ENCODE measurements at regions not wholly inside any gene's neighbourhood (a gene's known extent, or its start where the extent isn't known, plus 50 kb on each side); places are given as distances from the start of the nearest gene placed in this dataset.
A peak's percentile ranks its signal among the peaks of the same experiment; 100 is the strongest.

DNA sequence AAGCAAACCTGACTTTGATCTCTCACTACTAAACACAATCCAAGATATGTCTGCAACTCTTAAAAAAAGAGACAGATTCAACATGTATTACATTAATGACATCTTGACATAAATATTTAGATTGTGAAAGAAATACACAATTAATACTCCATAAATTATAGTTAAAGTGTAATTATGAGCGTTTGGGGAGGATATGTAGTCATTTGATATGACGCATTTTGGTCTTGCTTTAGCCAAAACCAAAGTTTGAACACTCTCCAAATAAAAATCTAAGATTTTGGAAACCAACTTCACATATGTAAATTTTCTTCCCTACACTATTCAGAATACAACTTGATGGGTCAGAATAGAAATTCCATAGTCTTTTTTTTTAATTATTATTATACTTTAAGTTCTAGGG lies 1257.6 kb downstream of the SLC16A7 start:
- H3K27ac ChIP-seq (ENCODE audit: insufficient read depth, low read length) = no peak overlapping the region
- peak in 1 of 2 donors; percentile 54 for DNase-seq (ENCODE audit: low read depth in 2 of 2)

DNA sequence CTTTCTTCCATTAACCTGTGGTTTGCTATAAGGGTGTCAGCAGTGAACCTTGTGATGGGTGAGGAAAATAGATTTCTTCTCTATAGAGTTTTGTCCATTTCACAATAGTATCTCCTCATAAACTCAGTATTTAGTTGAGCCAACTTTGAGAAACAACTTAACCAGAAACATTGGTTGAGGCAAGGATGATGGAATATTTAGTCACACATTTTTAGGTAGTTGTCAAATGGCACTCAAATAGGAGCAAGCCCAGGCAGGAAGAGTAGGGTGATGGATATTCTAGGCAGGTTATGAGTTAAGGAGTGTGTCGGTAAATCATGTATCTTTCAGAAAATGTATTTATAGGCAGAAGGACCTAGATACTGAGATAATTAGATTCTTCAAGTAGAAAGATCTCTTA lies 1267.6 kb downstream of the SLC16A7 start:
- H4K20me1 ChIP-seq (ENCODE audit: control insufficient read depth, extremely low read depth, insufficient read depth, low read length) = no peaks in the 10 kb centered on the region
- TF ChIP-seq EZH2 (IDR thresholded peaks at IDR 0.05; ENCODE audit: low read length, missing control alignments) = no peak
- TF ChIP-seq, protein P1, sequence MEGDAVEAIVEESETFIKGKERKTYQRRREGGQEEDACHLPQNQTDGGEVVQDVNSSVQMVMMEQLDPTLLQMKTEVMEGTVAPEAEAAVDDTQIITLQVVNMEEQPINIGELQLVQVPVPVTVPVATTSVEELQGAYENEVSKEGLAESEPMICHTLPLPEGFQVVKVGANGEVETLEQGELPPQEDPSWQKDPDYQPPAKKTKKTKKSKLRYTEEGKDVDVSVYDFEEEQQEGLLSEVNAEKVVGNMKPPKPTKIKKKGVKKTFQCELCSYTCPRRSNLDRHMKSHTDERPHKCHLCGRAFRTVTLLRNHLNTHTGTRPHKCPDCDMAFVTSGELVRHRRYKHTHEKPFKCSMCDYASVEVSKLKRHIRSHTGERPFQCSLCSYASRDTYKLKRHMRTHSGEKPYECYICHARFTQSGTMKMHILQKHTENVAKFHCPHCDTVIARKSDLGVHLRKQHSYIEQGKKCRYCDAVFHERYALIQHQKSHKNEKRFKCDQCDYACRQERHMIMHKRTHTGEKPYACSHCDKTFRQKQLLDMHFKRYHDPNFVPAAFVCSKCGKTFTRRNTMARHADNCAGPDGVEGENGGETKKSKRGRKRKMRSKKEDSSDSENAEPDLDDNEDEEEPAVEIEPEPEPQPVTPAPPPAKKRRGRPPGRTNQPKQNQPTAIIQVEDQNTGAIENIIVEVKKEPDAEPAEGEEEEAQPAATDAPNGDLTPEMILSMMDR (conservative IDR thresholded peaks at IDR 0.05 in 1 of 2, IDR thresholded peaks at IDR 0.05 in 1 of 2; ENCODE audit: low read depth in 1 of 2, low read length in 2 of 2) = no peak
- H3K79me2 ChIP-seq (ENCODE audit: control insufficient read depth, insufficient read depth, low read length) = no peaks in the 10 kb centered on the region
- H3K4me2 ChIP-seq (ENCODE audit: extremely low read depth, insufficient read depth, low read length) = no peak overlapping the region
- H3K27me3 ChIP-seq (ENCODE audit: control insufficient read depth, insufficient read depth, low read length) = no peaks in the 10 kb centered on the region
- DNase-seq (ENCODE audit: low read depth in 2 of 2) = no peak
- no peak overlapping the region for H2AFZ ChIP-seq (ENCODE audit: low read length)
- no peak overlapping the region for H3K9ac ChIP-seq (ENCODE audit: insufficient read depth, low read length)
- H3K9me3 ChIP-seq (ENCODE audit: control insufficient read depth, insufficient read depth, low read depth, low read length) = no peaks in the 10 kb centered on the region
- H3K27ac ChIP-seq (ENCODE audit: insufficient read depth, low read length) = no peak overlapping the region
- H3K4me1 ChIP-seq (ENCODE audit: control insufficient read depth, extremely low read depth, insufficient read depth, low read length) = no peaks in the 10 kb centered on the region
- no peak overlapping the region for H3K4me3 ChIP-seq (replicated peaks in 1 of 4; ENCODE audit: control extremely low read depth in 1 of 4, insufficient read depth in 1 of 4, low read depth in 3 of 4, low read length in 4 of 4)
- H3K36me3 ChIP-seq (ENCODE audit: control insufficient read depth, insufficient read depth, low read length) = no peaks in the 10 kb centered on the region

More for the DNA sequence above, 1257.6 kb downstream of the SLC16A7 start:
- no peaks in the 10 kb centered on the region for H3K36me3 ChIP-seq (ENCODE audit: control insufficient read depth, insufficient read depth, low read length)
- no peak for TF ChIP-seq EZH2 (IDR thresholded peaks at IDR 0.05; ENCODE audit: low read length, missing control alignments)
- TF ChIP-seq, protein P1 (conservative IDR thresholded peaks at IDR 0.05 in 1 of 2, IDR thresholded peaks at IDR 0.05 in 1 of 2; ENCODE audit: low read depth in 1 of 2, low read length in 2 of 2) = no peak
- H3K9ac ChIP-seq (ENCODE audit: insufficient read depth, low read length) = no peak overlapping the region
- H2AFZ ChIP-seq (ENCODE audit: low read length) = no peak overlapping the region
- H3K9me3 ChIP-seq (ENCODE audit: control insufficient read depth, insufficient read depth, low read depth, low read length) = no peaks in the 10 kb centered on the region
- no peak overlapping the region for H3K4me3 ChIP-seq (replicated peaks in 1 of 4; ENCODE audit: control extremely low read depth in 1 of 4, insufficient read depth in 1 of 4, low read depth in 3 of 4, low read length in 4 of 4)
- no peaks in the 10 kb centered on the region for H3K27me3 ChIP-seq (ENCODE audit: control insufficient read depth, insufficient read depth, low read length)
- no peaks in the 10 kb centered on the region for H3K79me2 ChIP-seq (ENCODE audit: control insufficient read depth, insufficient read depth, low read length)
- no peaks in the 10 kb centered on the region for H3K4me1 ChIP-seq (ENCODE audit: control insufficient read depth, extremely low read depth, insufficient read depth, low read length)
- H3K4me2 ChIP-seq (ENCODE audit: extremely low read depth, insufficient read depth, low read length) = no peak overlapping the region
- H4K20me1 ChIP-seq (ENCODE audit: control insufficient read depth, extremely low read depth, insufficient read depth, low read length) = no peaks in the 10 kb centered on the region

DNA sequence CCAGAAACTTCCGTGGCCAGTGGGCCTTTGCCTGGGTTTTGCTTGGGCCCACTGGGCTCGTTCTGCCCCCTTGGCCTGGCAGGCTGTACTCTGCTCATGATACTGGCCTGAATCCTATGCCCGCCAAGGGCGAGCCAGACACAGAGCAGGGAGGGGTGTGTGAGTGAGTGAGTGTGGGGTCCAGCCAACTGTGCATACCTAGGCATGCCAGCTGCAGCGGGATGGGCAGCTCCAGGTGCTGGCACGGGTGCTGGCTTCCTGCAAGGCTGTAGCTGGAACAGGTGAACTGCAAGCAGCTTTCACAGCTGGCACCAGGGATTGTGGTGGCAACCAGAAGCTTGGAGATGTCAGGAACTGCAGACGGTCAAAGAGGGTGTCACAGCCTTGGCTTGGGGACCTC lies 1276.4 kb downstream of the SLC16A7 start:
- TF ChIP-seq, protein P1 (conservative IDR thresholded peaks at IDR 0.05 in 1 of 2, IDR thresholded peaks at IDR 0.05 in 1 of 2; ENCODE audit: low read depth in 1 of 2, low read length in 2 of 2) = no peak
- no peak for TF ChIP-seq EZH2 (IDR thresholded peaks at IDR 0.05; ENCODE audit: low read length, missing control alignments)

More for the DNA sequence above, 1276.4 kb downstream of the SLC16A7 start:
- Histone ChIP-seq H3K79me2 (ENCODE audit: control insufficient read depth, insufficient read depth, low read length) (no peaks in the 10 kb centered on the region), H3K36me3 (ENCODE audit: control insufficient read depth, insufficient read depth, low read length) (no peaks in the 10 kb centered on the region), H2AFZ (ENCODE audit: low read length) (no peak overlapping the region), H3K27me3 (ENCODE audit: control insufficient read depth, insufficient read depth, low read length) (no peaks in the 10 kb centered on the region), H3K27ac (ENCODE audit: insufficient read depth, low read length) (no peak overlapping the region), H3K4me1 (ENCODE audit: control insufficient read depth, extremely low read depth, insufficient read depth, low read length) (no peaks in the 10 kb centered on the region), H4K20me1 (ENCODE audit: control insufficient read depth, extremely low read depth, insufficient read depth, low read length) (no peaks in the 10 kb centered on the region), H3K9me3 (ENCODE audit: control insufficient read depth, insufficient read depth, low read depth, low read length) (no peaks in the 10 kb centered on the region), H3K9ac (ENCODE audit: insufficient read depth, low read length) (no peak overlapping the region), H3K4me3 (replicated peaks in 1 of 4; ENCODE audit: control extremely low read depth in 1 of 4, insufficient read depth in 1 of 4, low read depth in 3 of 4, low read length in 4 of 4) (no peak overlapping the region), H3K4me2 (ENCODE audit: extremely low read depth, insufficient read depth, low read length) (no peak overlapping the region)
- no peak for DNase-seq (ENCODE audit: low read depth in 2 of 2)

Data from fibroblast of lung (primary cell).